Upper lobe of right lung (tissue), 1 donor: ENCODE measurements at regions not wholly inside any gene's neighbourhood (a gene's known extent, or its start where the extent isn't known, plus 50 kb on each side); places are given as distances from the start of the nearest gene placed in this dataset.

Source experiments
- ATAC-seq: fragments of 200-7000 bp; cut with Tn5 transposase; one replicate; pipeline ENCODE4 v1.9.1; 2020; ENCODE audit warnings: mild to moderate bottlenecking, moderate library complexity
- DNase-seq: peaks from one replicate; pipeline ENCODE4 v3.0.0-alpha.2; 2020
- H3K27ac ChIP-seq: fragments of 200-600 bp; one replicate; pipeline ENCODE4 v1.8.0; 2022
- H3K27me3 ChIP-seq: fragments of 200-600 bp; one replicate; pipeline ENCODE4 v1.8.0; 2022; ENCODE audit warnings: mild to moderate bottlenecking
- H3K36me3 ChIP-seq: fragments of 200-600 bp; one replicate; pipeline ENCODE4 v1.8.0; 2022
- H3K4me1 ChIP-seq: fragments of 200-600 bp; one replicate; pipeline ENCODE4 v1.8.0; 2022
- H3K4me3 ChIP-seq: fragments of 200-600 bp; one replicate; pipeline ENCODE4 v1.8.0; 2022; ENCODE audit warnings: mild to moderate bottlenecking
- H3K9me3 ChIP-seq: fragments of 200-600 bp; one replicate; pipeline ENCODE4 v1.8.0; 2022
- CTCF ChIP-seq: fragments of 200-600 bp; IDR thresholded peaks from one replicate; pipeline ENCODE4 v1.8.0; 2022; ENCODE audit warnings: antibody characterized with exemption
- intact Hi-C: fragments of 100-400 bp; cut with DNase I; formaldehyde crosslinking; loops from one replicate; pipeline ENCODE4 v1.11.0; 2022
- donor health status: DM: no; HTN: yes; CAD: no; lungs with severe emphysema.

GRCh38 chr2:223282221-223282620 lies 230.2 kb downstream of the KCNE4 start:
- no peak for ATAC-seq
- TF ChIP-seq CTCF: no peak
- H3K27ac ChIP-seq: no peak overlapping the region

GRCh38 chr2:223283329-223283728 lies 231.3 kb downstream of the KCNE4 start:
- no peaks in the 10 kb centered on the region for H3K36me3 ChIP-seq
- DNase-seq (no peak), ATAC-seq (no peak)
- H3K4me1 ChIP-seq: no peaks in the 10 kb centered on the region
- no peaks in the 10 kb centered on the region for H3K9me3 ChIP-seq
- H3K27ac ChIP-seq: no peak overlapping the region
- intact Hi-C loops: no loop called here
- no peaks in the 10 kb centered on the region for H3K27me3 ChIP-seq
- TF ChIP-seq CTCF: no peak
- no peak overlapping the region for H3K4me3 ChIP-seq

More at GRCh38 chr2:223282221-223282620, 230.2 kb downstream of the KCNE4 start:
- Histone ChIP-seq H3K4me1 (no peaks in the 10 kb centered on the region), H3K27me3 (no peaks in the 10 kb centered on the region), H3K4me3 (no peak overlapping the region), H3K36me3 (no peaks in the 10 kb centered on the region), H3K9me3 (no peaks in the 10 kb centered on the region)
- DNase-seq: no peak
- intact Hi-C loops: no loop called here

GRCh38 chr2:223283771-223284170 lies 231.8 kb downstream of the KCNE4 start:
- Histone ChIP-seq H3K27me3 (no peaks in the 10 kb centered on the region), H3K36me3 (no peaks in the 10 kb centered on the region), H3K27ac (no peak overlapping the region), H3K4me3 (no peak overlapping the region), H3K9me3 (no peaks in the 10 kb centered on the region), H3K4me1 (no peaks in the 10 kb centered on the region)
- DNase-seq (no peak), ATAC-seq (no peak)
- intact Hi-C loops: no loop called here
- TF ChIP-seq CTCF: no peak

GRCh38 chr2:223285370-223286265 lies 233.6 kb downstream of the KCNE4 start:
- no peak for TF ChIP-seq CTCF
- no peaks in the 10 kb centered on the region for H3K4me1 ChIP-seq
- DNase-seq (no peak), ATAC-seq (peak; percentile 41)
- H3K27me3 ChIP-seq: no peaks in the 10 kb centered on the region
- intact Hi-C loops: no loop called here
- no peaks in the 10 kb centered on the region for H3K9me3 ChIP-seq
- H3K36me3 ChIP-seq: no peaks in the 10 kb centered on the region
- H3K27ac ChIP-seq: no peak overlapping the region
- H3K4me3 ChIP-seq: no peak overlapping the region

- ATAC-seq: no peak
Measured at GRCh38 chr2:223294756-223295155, 242.8 kb downstream of the KCNE4 start.

More at GRCh38 chr2:223294756-223295155, 242.8 kb downstream of the KCNE4 start:
- Histone ChIP-seq H3K4me1 (no peaks in the 10 kb centered on the region), H3K9me3 (no peaks in the 10 kb centered on the region), H3K4me3 (no peak overlapping the region), H3K36me3 (no peaks in the 10 kb centered on the region), H3K27me3 (no peaks in the 10 kb centered on the region), H3K27ac (no peak overlapping the region)
- no peak for TF ChIP-seq CTCF
- intact Hi-C loops: no loop called here
- no peak for DNase-seq
